ENCODE measurements at regions not wholly inside any gene's neighbourhood (a gene's known extent, or its start where the extent isn't known, plus 50 kb on each side); places are given as distances from the start of the nearest gene placed in this dataset.

GRCh38 chr17:71315568-71315967 is 805.3 kb upstream of the SOX9 start:
- no peak for DNase-seq

DNA sequence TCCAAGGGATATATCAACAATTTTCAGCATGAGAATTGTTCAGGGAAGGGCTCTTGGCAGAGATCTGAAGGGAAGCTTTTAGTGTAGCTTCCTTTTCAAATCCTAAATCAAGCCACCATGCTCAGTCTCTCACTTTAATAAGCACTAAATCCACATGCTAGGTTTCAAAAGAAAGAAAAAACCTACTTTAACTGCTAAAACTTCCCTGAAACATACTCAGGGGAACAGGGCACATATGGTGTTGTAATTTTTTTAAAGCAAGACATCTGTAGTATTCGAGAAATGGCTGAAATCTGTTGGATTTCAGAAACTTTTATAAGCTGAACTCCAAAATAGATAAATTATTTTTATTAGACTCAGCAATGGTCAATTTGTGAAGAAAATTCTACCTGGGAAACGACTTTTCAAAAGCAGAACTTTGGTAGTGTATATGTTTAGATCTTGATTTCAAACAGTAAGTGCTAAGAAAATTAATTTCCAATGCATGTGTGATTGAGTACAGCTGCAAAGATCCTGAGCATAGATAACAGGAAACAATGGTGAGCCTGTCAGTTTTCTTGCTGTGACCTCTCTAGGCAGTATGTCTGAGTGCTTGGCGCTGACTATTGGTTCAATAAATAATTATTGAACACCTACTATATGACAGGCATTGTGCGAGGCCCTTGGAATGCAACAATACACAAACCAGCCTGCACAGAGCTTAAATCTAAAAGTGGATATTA is 804.5 kb upstream of the SOX9 start:
- no peak for DNase-seq

- no peak for DNase-seq
Observed at GRCh38 chr17:71320009-71320796, 800.6 kb upstream of the SOX9 start.

DNA sequence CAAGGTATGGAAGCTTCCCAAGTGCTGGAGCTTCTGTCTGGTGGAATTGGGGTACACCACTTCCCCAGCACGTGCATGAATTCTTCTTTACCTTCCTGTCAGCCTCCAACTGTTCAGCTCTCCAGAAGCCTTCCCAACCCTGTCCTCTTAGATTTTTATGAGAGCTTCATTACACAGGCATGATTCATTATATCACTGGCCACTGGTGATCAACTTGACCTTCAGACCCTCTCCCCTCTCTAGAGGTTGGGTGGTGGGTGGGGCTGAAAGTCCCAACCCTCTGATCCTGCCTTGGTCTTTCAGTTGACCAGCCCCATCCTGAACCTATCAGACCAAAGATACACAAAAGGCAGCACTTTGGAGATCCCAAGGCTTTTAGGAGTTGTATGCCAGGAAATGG is 795.7 kb upstream of the SOX9 start:
- no peak for DNase-seq

- no peak for DNase-seq
Observed at GRCh38 chr17:71325886-71326285, 794.9 kb upstream of the SOX9 start.

DNA sequence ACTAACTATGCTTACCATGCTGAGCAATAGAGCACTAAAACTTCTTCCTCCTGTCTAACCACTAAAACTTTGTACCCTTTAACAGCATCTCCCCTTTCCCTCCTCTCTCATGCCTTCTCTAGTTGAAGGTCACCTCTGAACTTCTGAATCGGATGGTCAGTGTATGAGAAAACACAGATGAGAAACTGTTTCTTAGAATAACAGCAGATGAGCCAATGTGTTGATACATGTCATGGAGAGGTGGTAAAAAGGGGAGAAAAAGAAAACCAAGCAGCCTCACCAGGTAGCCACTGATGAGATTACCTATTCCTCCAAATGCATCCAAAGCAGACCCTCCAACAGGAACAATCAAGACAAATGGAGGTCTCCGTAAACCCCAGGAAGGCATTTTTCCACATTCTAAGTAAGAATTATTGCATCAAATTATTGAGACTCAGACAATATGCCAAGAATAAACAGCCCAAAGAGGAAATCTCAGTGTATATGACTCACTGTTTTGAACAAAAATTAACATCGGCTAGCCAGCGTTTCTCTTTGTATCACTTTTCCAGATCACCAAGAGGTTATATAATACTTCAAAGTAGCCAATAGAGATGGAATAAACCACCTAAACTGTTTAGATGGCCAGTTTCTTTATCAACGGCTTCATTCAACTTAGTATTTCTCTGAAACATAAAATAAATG is 793.3 kb upstream of the SOX9 start:
- DNase-seq, result no peak

- no peak for DNase-seq
Observed at GRCh38 chr17:71329310-71330098, 791.3 kb upstream of the SOX9 start.

DNA sequence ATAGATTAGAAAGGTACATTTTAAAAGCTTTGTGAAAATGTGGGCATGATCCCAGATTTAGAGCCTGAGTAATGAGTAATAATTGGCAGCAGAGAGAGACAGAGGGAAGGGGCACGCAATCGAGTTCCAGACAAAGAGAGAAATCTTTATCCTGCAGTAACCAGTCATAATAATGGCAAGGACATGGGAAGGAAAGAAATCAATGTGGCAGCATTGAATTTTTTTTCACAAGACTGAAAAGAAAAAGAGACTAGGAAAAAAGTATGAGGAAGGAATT is 790.8 kb upstream of the SOX9 start:
- DNase-seq, result no peak

GRCh38 chr17:71331754-71332325 is 789.0 kb upstream of the SOX9 start:
- no peak for DNase-seq

- no peak for DNase-seq
Observed at GRCh38 chr17:71334048-71334751, 786.6 kb upstream of the SOX9 start.

DNA sequence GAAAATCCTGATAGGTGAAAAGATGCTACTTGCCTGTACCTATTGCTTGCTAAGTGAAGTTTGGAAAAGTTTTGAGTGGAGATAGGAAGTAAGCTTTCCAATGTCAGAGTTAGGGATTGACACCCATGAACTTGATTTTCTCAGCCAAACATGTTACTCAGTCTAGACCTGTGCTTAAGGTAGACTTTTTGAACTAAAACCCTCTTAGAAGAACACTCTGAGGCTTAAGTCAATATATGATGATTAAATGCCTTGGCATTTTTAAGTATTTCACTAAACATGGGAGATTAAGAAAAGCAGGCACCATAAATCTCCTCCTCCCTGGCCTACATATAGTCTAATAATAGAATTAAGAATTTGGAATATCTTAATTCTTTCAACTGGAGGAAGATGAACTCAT is 785.6 kb upstream of the SOX9 start:
- DNase-seq, result no peak

DNA sequence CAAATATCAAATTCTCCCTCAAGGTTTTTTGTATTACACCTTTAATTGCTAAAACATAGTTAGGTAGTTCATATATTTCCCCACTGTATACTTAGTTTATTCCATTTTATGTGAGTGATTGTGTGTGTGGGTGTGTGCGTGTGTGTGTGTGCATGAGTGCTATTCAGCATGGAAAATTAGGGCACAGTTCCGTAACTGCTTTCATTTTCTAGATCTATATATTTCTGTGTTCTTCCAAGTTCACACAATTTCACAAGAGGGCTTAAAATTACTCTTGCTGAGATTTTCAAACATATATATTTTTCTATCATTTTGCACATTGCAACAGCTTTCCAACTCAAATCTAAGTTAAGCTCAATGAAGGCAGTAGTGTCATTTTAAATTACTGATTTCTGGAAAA is 782.9 kb upstream of the SOX9 start:
- DNase-seq, result no peak

- DNase-seq, result no peak
Observed at GRCh38 chr17:71338396-71338795, 782.4 kb upstream of the SOX9 start.

GRCh38 chr17:71339206-71339605 is 781.6 kb upstream of the SOX9 start:
- no peak for DNase-seq

GRCh38 chr17:71342737-71343136 is 778.1 kb upstream of the SOX9 start:
- no peak for DNase-seq

- DNase-seq, result no peak
Observed at GRCh38 chr17:71349908-71350600, 770.8 kb upstream of the SOX9 start.

DNA sequence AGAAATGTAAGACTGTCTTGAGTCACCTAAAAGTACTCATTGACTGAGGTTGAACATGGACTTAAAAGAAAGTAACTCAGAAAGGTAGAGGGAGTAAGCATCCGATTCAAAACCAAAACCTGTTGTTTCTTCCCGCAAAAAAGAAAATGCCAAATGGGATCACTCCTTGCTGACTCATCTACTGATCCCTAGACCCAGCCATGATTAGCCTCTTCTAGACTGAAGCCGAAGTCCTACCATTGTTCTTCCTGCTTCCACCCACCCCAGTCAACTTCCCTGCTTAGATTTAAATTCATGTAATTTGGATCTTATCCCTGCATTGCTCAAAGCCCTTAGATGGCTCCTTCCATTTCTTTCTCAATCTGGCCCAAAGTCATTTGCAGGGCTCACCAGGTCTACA is 760.5 kb upstream of the SOX9 start:
- DNase-seq, result no peak

DNA sequence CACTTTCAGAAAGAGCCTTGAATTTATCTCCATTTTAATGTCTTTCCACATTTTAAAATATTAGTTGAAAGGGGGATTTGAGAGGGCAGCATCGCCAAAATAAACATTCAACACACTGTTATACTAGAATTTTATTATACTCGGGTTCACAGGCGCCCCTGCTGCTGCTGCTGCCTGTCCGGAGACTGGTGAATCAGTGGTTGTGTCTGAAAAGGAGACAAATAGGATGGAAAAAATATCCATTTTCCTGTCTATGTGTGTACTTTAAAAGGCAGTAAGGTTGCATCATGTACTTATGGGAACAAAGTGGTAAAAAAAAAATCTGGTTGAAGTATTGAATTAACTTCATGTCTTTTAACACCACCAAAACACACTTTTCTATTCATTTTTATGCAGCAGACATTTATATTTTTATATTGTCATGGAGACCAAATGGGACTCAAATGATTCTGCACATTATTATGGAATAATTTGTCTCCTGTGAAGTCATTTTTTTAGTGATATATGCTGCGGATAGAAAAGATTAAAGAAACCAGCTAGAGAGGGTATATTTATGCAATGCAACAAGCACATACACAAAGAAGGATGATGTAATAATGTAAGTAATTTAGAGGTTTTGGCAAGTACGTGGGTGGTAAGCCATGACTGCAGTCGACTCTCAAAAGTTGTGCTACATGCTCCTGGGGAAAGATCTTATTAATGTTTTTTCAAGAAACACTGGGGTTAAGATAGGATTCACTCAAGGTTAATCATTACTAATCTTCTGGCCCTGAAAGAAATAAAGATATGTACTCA is 759.0 kb upstream of the SOX9 start:
- DNase-seq, result no peak

DNA sequence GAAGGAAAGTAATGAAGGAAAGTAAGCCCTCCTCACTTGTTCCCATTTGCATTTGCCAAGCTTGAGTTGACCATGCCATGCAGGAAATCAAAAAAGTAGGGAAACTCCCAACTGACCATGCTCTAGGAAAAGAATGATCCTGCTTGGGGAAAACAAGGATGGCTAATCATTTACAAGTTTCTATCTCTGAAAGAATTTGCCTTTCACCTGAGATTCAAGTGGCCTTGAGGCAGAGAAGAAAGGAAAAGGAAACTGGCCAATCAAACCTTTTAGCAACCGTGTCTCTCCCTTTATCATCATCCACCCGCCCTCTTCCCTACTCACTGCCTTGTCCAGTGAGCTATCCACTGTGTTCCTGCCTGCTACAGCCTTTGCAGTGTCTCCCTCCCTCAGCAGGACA is 757.2 kb upstream of the SOX9 start:
- DNase-seq, result no peak

DNA sequence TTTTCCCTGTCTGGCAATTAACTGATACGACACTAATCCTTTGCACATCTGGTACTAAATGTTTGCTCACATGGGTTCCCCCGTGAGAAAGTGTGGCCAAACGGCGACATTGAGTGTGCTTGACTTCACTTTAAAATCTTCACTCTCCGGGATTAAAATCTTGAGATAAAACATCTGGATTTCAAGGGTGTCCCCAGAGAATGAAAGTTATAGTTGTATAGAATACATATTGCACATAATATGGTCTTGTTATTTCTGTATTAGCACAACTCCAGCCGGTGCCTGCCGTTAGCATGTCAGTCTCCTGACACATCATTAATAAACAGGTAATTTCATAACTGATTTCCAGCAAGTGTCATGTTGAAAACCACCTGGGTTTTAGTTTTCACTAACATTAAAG is 749.0 kb upstream of the SOX9 start:
- DNase-seq, result no peak

DNA sequence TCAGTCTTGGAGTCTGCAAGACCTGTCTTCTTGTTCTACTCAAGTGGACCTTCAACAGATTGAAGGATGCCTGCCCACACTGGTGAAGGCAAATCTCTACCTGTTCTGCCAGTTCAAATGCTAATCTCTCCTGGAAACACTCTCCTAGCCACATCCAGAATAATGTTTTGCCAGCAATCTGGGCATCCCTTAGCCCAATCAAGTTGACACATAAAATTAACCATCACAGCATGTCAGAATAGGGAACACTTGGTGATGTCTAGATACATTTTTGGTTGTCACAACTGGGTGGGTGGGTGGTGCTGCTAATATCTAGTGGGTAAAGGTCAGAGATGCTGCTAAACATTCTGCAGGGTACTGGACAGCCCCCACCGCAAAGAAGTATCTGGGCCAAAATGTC is 744.9 kb upstream of the SOX9 start:
- no peak for DNase-seq
